H1 (cell line): ENCODE measurements at regions not wholly inside any gene's neighbourhood (a gene's known extent, or its start where the extent isn't known, plus 50 kb on each side); places are given as distances from the start of the nearest gene placed in this dataset.

Experiments
- CTCF ChIA-PET: fragments of 300-600 bp; sonication (Branson Sonifier 250); formaldehyde crosslinking; loops from one replicate; lab custom pipeline; 2021; ENCODE audit not compliant: partially characterized antibody; lab: Charles Lee
- POLR2A ChIA-PET: fragments of 300-600 bp; sonication (Branson Sonifier 250); formaldehyde crosslinking; loops from one replicate; lab custom pipeline; 2021; ENCODE audit warnings: inconsistent platforms; ENCODE audit not compliant: partially characterized antibody; lab: Charles Lee
- DNase-seq, 2 experiments: peaks; one replicate each; pipeline versions ENCODE4 v3.0.0 to v3.0.0-alpha.2; 2010 to 2022; ENCODE audit warnings: low spot score in 2 of 2, low read depth in 1 of 2, mixed read lengths in 1 of 2
- FAIRE-seq: peaks from 2 replicates; lab custom pipeline; 2011; peaks lifted over from hg19 to GRCh38; lab: Jason Lieb, UNC
- H2AFZ ChIP-seq: 2 replicates; pipeline ENCODE4 v1.8.1; 2012; ENCODE audit warnings: low read length, inconsistent platforms
- H2AK5ac ChIP-seq: 2 replicates; pipeline ENCODE4 v1.6.1; 2013; ENCODE audit warnings: low read depth, low read length
- H2BK120ac ChIP-seq: replicated peaks from 2 replicates; pipeline ENCODE3; 2013; ENCODE audit warnings: low read depth, low read length, inconsistent platforms
- H2BK12ac ChIP-seq: 2 replicates; pipeline ENCODE4 v1.6.1; 2013; ENCODE audit warnings: low read depth, low read length
- H2BK15ac ChIP-seq: 2 replicates; pipeline ENCODE4 v1.6.1; 2013; ENCODE audit warnings: low read length
- H2BK20ac ChIP-seq: 2 replicates; pipeline ENCODE4 v1.6.1; 2013; ENCODE audit warnings: low read length
- H2BK5ac ChIP-seq: 2 replicates; pipeline ENCODE4 v1.6.1; 2013; ENCODE audit warnings: low read depth, low read length
- H3K14ac ChIP-seq: 2 replicates; pipeline ENCODE4 v1.6.1; 2013; ENCODE audit warnings: inconsistent platforms; ENCODE audit not compliant: insufficient read length
- H3K18ac ChIP-seq: 2 replicates; pipeline ENCODE4 v1.6.1; 2013; ENCODE audit warnings: low read length; ENCODE audit errors: extremely low read depth
- H3K23ac ChIP-seq: 2 replicates; pipeline ENCODE4 v1.6.1; 2013; ENCODE audit warnings: inconsistent platforms; ENCODE audit not compliant: insufficient read length
- H3K23me2 ChIP-seq: 2 replicates; pipeline ENCODE4 v1.6.1; 2013; ENCODE audit warnings: low read depth, low read length
- H3K27ac ChIP-seq: 2 replicates; pipeline ENCODE4 v1.6.1; 2011; ENCODE audit warnings: low read depth, low read length, inconsistent platforms
- H3K27me3 ChIP-seq, 4 experiments: replicated peaks in 1 of 4; 1 replicate in 1 of 4; 2 replicates in 3 of 4; pipeline versions ENCODE4 v1.6.1 to v1.8.1; 2011 to 2013; ENCODE audit warnings: low read length in 3 of 4, mild to moderate bottlenecking in 3 of 4, inconsistent platforms in 2 of 4, mixed read lengths in 2 of 4, moderate library complexity in 1 of 4; ENCODE audit not compliant: control insufficient read depth in 3 of 4, insufficient read depth in 3 of 4; ENCODE audit errors: extremely low read depth in 1 of 4
- H3K36me3 ChIP-seq, 4 experiments: 2 replicates each; pipeline versions ENCODE4 v1.6.1 to v1.8.1; 2011 to 2013; ENCODE audit warnings: mild to moderate bottlenecking in 4 of 4, low read length in 3 of 4, moderate library complexity in 2 of 4, control low read depth in 1 of 4, inconsistent platforms in 1 of 4; ENCODE audit not compliant: insufficient read depth in 4 of 4, control insufficient read depth in 2 of 4
- H3K4ac ChIP-seq: replicated peaks from 2 replicates; pipeline ENCODE3; 2013; ENCODE audit warnings: low read length, low read depth, mixed read lengths, inconsistent platforms; ENCODE audit not compliant: insufficient read length
- H3K4me1 ChIP-seq, 4 experiments: replicated peaks in 1 of 4; 1 replicate in 1 of 4; 2 replicates in 3 of 4; pipeline versions ENCODE4 v1.6.1 to v1.8.1; 2011 to 2013; ENCODE audit warnings: low read length in 3 of 4, inconsistent platforms in 2 of 4, mixed read lengths in 1 of 4; ENCODE audit not compliant: insufficient read depth in 4 of 4, control insufficient read depth in 3 of 4
- H3K4me2 ChIP-seq, 2 experiments: 2 replicates each; pipeline versions ENCODE4 v1.6.1 to v1.8.1; 2011 to 2013; ENCODE audit warnings: low read depth in 2 of 2, low read length in 2 of 2, control low read depth in 1 of 2, inconsistent platforms in 1 of 2, mild to moderate bottlenecking in 1 of 2; ENCODE audit not compliant: insufficient read depth in 1 of 2
- H3K4me3 ChIP-seq, 4 experiments: fragments of 200-600, 300-600 bp in 1 of 4; sonication (generic), shearing (Covaris generic), sonication (Bioruptor Twin) in 1 of 4; 2 replicates each; pipeline versions ENCODE4 v1.5.1 to v1.8.1; 2011 to 2016; ENCODE audit warnings: low read length in 4 of 4, low read depth in 3 of 4, control low read depth in 2 of 4, inconsistent platforms in 2 of 4, mild to moderate bottlenecking in 2 of 4, mixed read lengths in 1 of 4, moderate library complexity in 1 of 4; ENCODE audit not compliant: insufficient read depth in 2 of 4; ENCODE audit errors: extremely low read depth in 1 of 4
- H3K56ac ChIP-seq: replicated peaks from 2 replicates; pipeline ENCODE3; 2013; ENCODE audit warnings: low read depth, mild to moderate bottlenecking, mixed read lengths, low read length, inconsistent platforms; ENCODE audit not compliant: insufficient read length
- H3K79me1 ChIP-seq: 2 replicates; pipeline ENCODE4 v1.6.1; 2013; ENCODE audit warnings: low read depth, low read length, control low read depth
- H3K79me2 ChIP-seq, 2 experiments: 2 replicates each; pipeline versions ENCODE4 v1.6.1 to v1.8.1; 2012 to 2013; ENCODE audit warnings: low read length in 2 of 2, mild to moderate bottlenecking in 2 of 2, inconsistent platforms in 1 of 2; ENCODE audit not compliant: insufficient read depth in 2 of 2, control insufficient read depth in 1 of 2
- H3K9ac ChIP-seq, 4 experiments: replicated peaks in 1 of 4; 1 replicate in 1 of 4; 2 replicates in 3 of 4; pipeline versions ENCODE4 v1.6.1 to v1.8.1; 2011 to 2013; ENCODE audit warnings: low read depth in 3 of 4, low read length in 3 of 4, control low read depth in 2 of 4, mild to moderate bottlenecking in 2 of 4, moderate library complexity in 2 of 4, inconsistent platforms in 1 of 4; ENCODE audit errors: extremely low read depth in 1 of 4
- H3K9me3 ChIP-seq, 2 experiments: 2 replicates each; pipeline versions ENCODE4 v1.6.1 to v1.8.1; 2012 to 2013; ENCODE audit warnings: mild to moderate bottlenecking in 2 of 2, moderate library complexity in 2 of 2, control low read depth in 1 of 2, inconsistent platforms in 1 of 2, low read depth in 1 of 2, low read length in 1 of 2, mixed read lengths in 1 of 2; ENCODE audit not compliant: insufficient read depth in 2 of 2
- H4K20me1 ChIP-seq, 2 experiments: replicated peaks in 1 of 2; 2 replicates each; pipeline versions ENCODE3 to v1.8.1; 2011 to 2013; ENCODE audit warnings: inconsistent platforms in 2 of 2, low read length in 2 of 2, mild to moderate bottlenecking in 1 of 2; ENCODE audit not compliant: insufficient read depth in 2 of 2, control insufficient read depth in 1 of 2
- H4K5ac ChIP-seq: 2 replicates; pipeline ENCODE4 v1.6.1; 2013; ENCODE audit warnings: low read length, low read depth, mixed read lengths, inconsistent platforms; ENCODE audit not compliant: insufficient read length
- H4K8ac ChIP-seq: 2 replicates; pipeline ENCODE4 v1.8.0; 2013; ENCODE audit warnings: mild to moderate bottlenecking, moderate library complexity, low read length, inconsistent platforms; ENCODE audit not compliant: insufficient read depth; ENCODE audit errors: extremely low read depth
- H4K91ac ChIP-seq: replicated peaks from 2 replicates; pipeline ENCODE3; 2013; ENCODE audit warnings: low read length, mixed read lengths, inconsistent platforms; ENCODE audit not compliant: insufficient read length
- CBX8 ChIP-seq: fragments of 300-800, 300-1000 bp; sonication (generic); IDR thresholded peaks from 2 replicates; pipeline ENCODE4 v1.7.1; 2016; ENCODE audit warnings: low read depth, low read length, borderline replicate concordance
- KDM1A ChIP-seq: fragments of 200-600, 300-600 bp; sonication (generic); IDR thresholded peaks from 2 replicates; pipeline ENCODE4 v1.7.1; 2016; ENCODE audit warnings: mild to moderate bottlenecking, low read length, borderline replicate concordance
- RAD21 ChIP-seq, 2 experiments: IDR thresholded peaks in 1 of 2; conservative IDR thresholded peaks in 1 of 2; 2 replicates each; pipeline ENCODE4 v1.6.1; 2011; ENCODE audit warnings: low read depth in 2 of 2, low read length in 2 of 2, improper control_type of control experiment in 1 of 2, inconsistent platforms in 1 of 2, mild to moderate bottlenecking in 1 of 2, moderate library complexity in 1 of 2
- WGBS, 2 experiments: shearing (Covaris generic) in 1 of 2; methylation state at CpG; one replicate each; pipeline versions ENCODE4 v1.1.6 to v1.1.7; 2013 to 2015; ENCODE audit warnings: low lambda C conversion rate in 2 of 2, mixed read lengths in 2 of 2, inconsistent platforms in 1 of 2, low coverage in 1 of 2, missing lambda C conversion rate in 1 of 2; ENCODE audit not compliant: insufficient replicate concordance in 2 of 2, insufficient coverage in 1 of 2, insufficient read length in 1 of 2; ENCODE audit errors: extremely low coverage in 1 of 2, missing lambda C conversion rate in 1 of 2; 5-methylcytosine and 5-hydroxymethylcytosine counted together
- TF ChIP-seq, protein P1 (sequence below), 3 experiments: IDR thresholded peaks; 1 replicate in 2 of 3; 2 replicates in 1 of 3; pipeline versions ENCODE4 v1.5.1 to v1.6.1; 2011; ENCODE audit warnings: low read length in 3 of 3, mild to moderate bottlenecking in 3 of 3, inconsistent platforms in 2 of 3, low read depth in 1 of 3, moderate library complexity in 1 of 3; ENCODE audit not compliant: insufficient read depth in 1 of 3; ENCODE audit errors: control extremely low read depth in 1 of 3

DNA sequence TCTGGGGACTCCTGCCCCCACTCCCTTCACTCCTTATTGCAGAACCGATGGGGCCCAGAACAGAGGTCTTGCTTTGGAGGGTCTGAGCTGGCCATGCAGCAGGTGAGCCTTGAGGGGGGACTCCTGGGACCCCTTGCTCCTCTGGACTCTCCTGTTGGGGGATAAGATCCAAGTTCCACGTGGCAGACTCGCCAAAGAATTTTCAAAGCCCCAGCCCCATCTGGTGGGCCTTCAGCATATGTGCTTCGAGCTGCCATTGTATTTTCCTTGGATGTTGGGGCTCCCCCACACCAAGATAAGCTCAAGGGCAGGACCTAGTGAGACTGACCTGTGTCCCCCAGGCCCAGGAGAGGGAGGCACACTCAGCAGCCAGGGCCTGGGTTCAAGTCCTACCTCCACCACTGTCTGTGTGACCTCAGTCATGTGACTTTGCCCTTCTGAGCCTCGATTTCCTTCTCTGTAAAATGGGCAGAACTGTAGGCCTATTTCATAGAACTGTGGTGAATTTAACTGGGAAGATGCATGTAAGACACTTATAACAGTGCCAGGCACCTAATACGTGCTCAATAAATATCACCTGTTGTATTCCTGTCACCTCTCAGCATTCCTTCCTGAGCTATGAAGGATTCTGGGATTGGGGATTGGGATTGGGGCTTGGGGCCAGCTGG lies 115.5 kb downstream of the VEGFA start:
- DNase-seq (no peak), FAIRE-seq (no peak)
- Histone ChIP-seq H2BK12ac (no peak overlapping the region), H4K5ac (no peak overlapping the region), H3K23ac (no peak overlapping the region), H2BK15ac (no peak overlapping the region), H3K4ac (no peak overlapping the region), H2AFZ (no peak overlapping the region), H4K91ac (no peak overlapping the region), H3K23me2 (no peaks in the 10 kb centered on the region), H3K9me3 (no peaks in the 10 kb centered on the region), H2BK20ac (no peak overlapping the region), H3K27ac (no peak overlapping the region), H3K4me2 (no peak overlapping the region), H3K4me3 (no peak overlapping the region), H2BK5ac (no peak overlapping the region), H3K14ac (no peak overlapping the region), H4K20me1 (no peaks in the 10 kb centered on the region), H2BK120ac (no peak overlapping the region), H2AK5ac (no peak overlapping the region), H3K79me2 (no peaks in the 10 kb centered on the region), H3K36me3 (no peaks in the 10 kb centered on the region), H3K9ac (no peak overlapping the region), H4K8ac (no peak overlapping the region), H3K79me1 (no peaks in the 10 kb centered on the region), H3K4me1 (peaks cover 0 to 5% (median under 1%) of the 10 kb centered on the region in 4 experiments; a peak in 3 of 7 replicates), H3K27me3 (peaks cover 0 to 3% (median under 1%) of the 10 kb centered on the region in 4 experiments; a peak in 2 of 7 replicates), H3K18ac (no peak overlapping the region), H3K56ac (no peak overlapping the region)
- TF ChIP-seq, protein P1, sequence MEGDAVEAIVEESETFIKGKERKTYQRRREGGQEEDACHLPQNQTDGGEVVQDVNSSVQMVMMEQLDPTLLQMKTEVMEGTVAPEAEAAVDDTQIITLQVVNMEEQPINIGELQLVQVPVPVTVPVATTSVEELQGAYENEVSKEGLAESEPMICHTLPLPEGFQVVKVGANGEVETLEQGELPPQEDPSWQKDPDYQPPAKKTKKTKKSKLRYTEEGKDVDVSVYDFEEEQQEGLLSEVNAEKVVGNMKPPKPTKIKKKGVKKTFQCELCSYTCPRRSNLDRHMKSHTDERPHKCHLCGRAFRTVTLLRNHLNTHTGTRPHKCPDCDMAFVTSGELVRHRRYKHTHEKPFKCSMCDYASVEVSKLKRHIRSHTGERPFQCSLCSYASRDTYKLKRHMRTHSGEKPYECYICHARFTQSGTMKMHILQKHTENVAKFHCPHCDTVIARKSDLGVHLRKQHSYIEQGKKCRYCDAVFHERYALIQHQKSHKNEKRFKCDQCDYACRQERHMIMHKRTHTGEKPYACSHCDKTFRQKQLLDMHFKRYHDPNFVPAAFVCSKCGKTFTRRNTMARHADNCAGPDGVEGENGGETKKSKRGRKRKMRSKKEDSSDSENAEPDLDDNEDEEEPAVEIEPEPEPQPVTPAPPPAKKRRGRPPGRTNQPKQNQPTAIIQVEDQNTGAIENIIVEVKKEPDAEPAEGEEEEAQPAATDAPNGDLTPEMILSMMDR (IDR thresholded peaks at IDR 0.05; ENCODE audit: control extremely low read depth in 1 of 3, insufficient read depth in 1 of 3, low read depth in 1 of 3, low read length in 3 of 3): peak in 2 of 3 experiments; percentile 20 to 39; a peak in 3 of 4 replicates
- TF ChIP-seq CBX8: no peak
- TF ChIP-seq RAD21 (IDR thresholded peaks at IDR 0.05 in 1 of 2, conservative IDR thresholded peaks at IDR 0.05 in 1 of 2; ENCODE audit: low read depth in 2 of 2, low read length in 2 of 2): peak; percentile 42 to 65
- peak; percentile 82; the same call in 1 of the 2 replicates for TF ChIP-seq KDM1A
- ChIA-PET CTCF (interaction anchor here (0.8 to 5.5 kb wide), 25 partner anchors 9 to 216 kb away, joined by 3 to 23 read pairs (median 4); partner anchors contain the start of gene VEGFA), POLR2A (interaction anchor here (0.6 to 1.5 kb wide), 3 partner anchors 16 to 170 kb away, joined by 3 read pairs; no protein-coding TSS in a partner anchor)
- 94% methylated on average over 5 of the region's 6 CpGs; no CpG with 5 or more reads in 1 of the 2 experiments for WGBS, 2 experiments
